ENCODE measurements at regions not wholly inside any gene's neighbourhood (a gene's known extent, or its start where the extent isn't known, plus 50 kb on each side); places are given as distances from the start of the nearest gene placed in this dataset.

DNA sequence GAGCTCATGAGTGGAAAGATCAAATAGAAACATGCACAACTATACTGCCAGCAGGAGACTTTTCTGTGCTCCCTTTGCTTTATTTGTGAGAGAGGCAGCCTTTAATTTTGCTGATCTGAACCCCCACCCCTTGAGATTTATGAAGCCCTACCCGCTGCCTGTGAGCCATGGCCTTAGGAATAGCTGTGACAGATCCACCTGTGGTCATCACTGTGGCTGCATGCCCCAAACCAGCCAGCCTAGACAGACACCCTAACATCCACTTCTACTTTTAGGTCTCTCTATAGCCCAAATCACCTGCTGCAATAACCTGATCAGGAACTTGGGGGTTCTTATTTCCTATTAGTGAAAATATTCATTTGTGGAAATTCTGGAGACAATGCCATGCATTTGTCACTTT is 196.2 kb downstream of the C1orf94 start:
- H3K27ac ChIP-seq (replicated peaks), result no peak overlapping the region
- TF ChIP-seq GABPA (IDR thresholded peaks at IDR 0.05; ENCODE audit: low read depth) (no peak), SPI1 (IDR thresholded peaks at IDR 0.05; ENCODE audit: borderline replicate concordance, low read depth) (no peak), POLR2AphosphoS5 (IDR thresholded peaks at IDR 0.05; ENCODE audit: low read depth) (no peak)
- H3K27me3 ChIP-seq (ENCODE audit: insufficient read depth, poor library complexity, severe bottlenecking), result no peaks in the 10 kb centered on the region
- DNase-seq (ENCODE audit: low read depth in 1 of 2, low spot score in 1 of 2), result no peak
- H3K4me3 ChIP-seq (replicated peaks; ENCODE audit: insufficient read depth, low read length), result no peak overlapping the region

DNA sequence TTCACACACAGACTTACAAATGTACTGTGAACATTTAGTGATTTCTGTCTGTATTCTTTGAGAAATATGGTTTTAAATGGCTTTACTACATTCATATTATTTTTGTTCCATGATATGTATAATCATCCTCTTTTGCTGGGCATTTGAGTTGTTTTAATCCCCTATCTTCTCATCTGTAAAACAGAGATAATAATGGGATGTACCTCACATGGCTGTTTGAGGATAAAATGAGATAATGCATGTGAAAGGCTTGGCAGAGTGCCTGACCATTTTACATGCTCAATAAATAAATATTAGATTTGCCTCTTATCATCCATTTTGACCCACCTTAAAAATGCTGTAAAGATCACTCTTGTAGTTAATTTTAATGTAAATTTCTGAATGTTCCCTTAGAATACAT is 197.2 kb downstream of the C1orf94 start:
- no peak for DNase-seq (ENCODE audit: low read depth in 1 of 2, low spot score in 1 of 2)
- H3K4me3 ChIP-seq (replicated peaks; ENCODE audit: insufficient read depth, low read length), result no peak overlapping the region

DNA sequence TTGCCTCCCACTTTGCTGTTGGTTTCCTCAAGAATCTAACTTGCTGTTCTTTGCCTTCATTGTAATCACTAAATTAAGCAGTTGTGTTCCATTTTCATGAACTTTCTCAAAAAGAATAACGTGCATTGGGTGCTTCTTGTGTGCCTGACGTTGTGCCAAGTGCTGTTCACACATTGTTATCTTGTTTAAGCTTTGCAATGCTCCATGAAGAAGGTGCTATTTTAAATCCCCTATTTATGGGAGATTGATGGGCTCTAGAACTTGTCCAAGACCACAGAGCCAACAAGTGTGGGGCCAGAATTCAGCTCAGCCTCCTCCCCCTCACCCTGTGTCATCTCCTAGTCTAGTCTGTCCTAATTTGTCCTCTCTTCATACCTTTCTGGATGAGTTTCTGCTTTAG is 199.8 kb downstream of the C1orf94 start:
- no peak for DNase-seq (ENCODE audit: low read depth in 1 of 2, low spot score in 1 of 2)
- peaks cover 2% of the 10 kb centered on the region for H3K27me3 ChIP-seq (ENCODE audit: insufficient read depth, poor library complexity, severe bottlenecking)
- TF ChIP-seq POLR2AphosphoS5 (IDR thresholded peaks at IDR 0.05; ENCODE audit: low read depth), result no peak
- TF ChIP-seq GABPA (IDR thresholded peaks at IDR 0.05; ENCODE audit: low read depth), result no peak
- TF ChIP-seq SPI1 (IDR thresholded peaks at IDR 0.05; ENCODE audit: borderline replicate concordance, low read depth), result no peak
- TF ChIP-seq, protein P1, sequence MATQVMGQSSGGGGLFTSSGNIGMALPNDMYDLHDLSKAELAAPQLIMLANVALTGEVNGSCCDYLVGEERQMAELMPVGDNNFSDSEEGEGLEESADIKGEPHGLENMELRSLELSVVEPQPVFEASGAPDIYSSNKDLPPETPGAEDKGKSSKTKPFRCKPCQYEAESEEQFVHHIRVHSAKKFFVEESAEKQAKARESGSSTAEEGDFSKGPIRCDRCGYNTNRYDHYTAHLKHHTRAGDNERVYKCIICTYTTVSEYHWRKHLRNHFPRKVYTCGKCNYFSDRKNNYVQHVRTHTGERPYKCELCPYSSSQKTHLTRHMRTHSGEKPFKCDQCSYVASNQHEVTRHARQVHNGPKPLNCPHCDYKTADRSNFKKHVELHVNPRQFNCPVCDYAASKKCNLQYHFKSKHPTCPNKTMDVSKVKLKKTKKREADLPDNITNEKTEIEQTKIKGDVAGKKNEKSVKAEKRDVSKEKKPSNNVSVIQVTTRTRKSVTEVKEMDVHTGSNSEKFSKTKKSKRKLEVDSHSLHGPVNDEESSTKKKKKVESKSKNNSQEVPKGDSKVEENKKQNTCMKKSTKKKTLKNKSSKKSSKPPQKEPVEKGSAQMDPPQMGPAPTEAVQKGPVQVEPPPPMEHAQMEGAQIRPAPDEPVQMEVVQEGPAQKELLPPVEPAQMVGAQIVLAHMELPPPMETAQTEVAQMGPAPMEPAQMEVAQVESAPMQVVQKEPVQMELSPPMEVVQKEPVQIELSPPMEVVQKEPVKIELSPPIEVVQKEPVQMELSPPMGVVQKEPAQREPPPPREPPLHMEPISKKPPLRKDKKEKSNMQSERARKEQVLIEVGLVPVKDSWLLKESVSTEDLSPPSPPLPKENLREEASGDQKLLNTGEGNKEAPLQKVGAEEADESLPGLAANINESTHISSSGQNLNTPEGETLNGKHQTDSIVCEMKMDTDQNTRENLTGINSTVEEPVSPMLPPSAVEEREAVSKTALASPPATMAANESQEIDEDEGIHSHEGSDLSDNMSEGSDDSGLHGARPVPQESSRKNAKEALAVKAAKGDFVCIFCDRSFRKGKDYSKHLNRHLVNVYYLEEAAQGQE (IDR thresholded peaks at IDR 0.05; ENCODE audit: insufficient replicate concordance, low read depth), result no peak
- TF ChIP-seq, protein P2, sequence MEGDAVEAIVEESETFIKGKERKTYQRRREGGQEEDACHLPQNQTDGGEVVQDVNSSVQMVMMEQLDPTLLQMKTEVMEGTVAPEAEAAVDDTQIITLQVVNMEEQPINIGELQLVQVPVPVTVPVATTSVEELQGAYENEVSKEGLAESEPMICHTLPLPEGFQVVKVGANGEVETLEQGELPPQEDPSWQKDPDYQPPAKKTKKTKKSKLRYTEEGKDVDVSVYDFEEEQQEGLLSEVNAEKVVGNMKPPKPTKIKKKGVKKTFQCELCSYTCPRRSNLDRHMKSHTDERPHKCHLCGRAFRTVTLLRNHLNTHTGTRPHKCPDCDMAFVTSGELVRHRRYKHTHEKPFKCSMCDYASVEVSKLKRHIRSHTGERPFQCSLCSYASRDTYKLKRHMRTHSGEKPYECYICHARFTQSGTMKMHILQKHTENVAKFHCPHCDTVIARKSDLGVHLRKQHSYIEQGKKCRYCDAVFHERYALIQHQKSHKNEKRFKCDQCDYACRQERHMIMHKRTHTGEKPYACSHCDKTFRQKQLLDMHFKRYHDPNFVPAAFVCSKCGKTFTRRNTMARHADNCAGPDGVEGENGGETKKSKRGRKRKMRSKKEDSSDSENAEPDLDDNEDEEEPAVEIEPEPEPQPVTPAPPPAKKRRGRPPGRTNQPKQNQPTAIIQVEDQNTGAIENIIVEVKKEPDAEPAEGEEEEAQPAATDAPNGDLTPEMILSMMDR (IDR thresholded peaks at IDR 0.05; ENCODE audit: insufficient read depth, low read length), result no peak
- no peak overlapping the region for H3K4me3 ChIP-seq (replicated peaks; ENCODE audit: insufficient read depth, low read length)
- no peak overlapping the region for H3K27ac ChIP-seq (replicated peaks)

More for the DNA sequence above, 197.2 kb downstream of the C1orf94 start:
- Histone ChIP-seq H3K27ac (replicated peaks) (no peak overlapping the region), H3K27me3 (ENCODE audit: insufficient read depth, poor library complexity, severe bottlenecking) (peaks cover 2% of the 10 kb centered on the region)
- TF ChIP-seq, protein P2 (IDR thresholded peaks at IDR 0.05; ENCODE audit: insufficient read depth, low read length), result no peak
- TF ChIP-seq POLR2AphosphoS5 (IDR thresholded peaks at IDR 0.05; ENCODE audit: low read depth), result no peak
- no peak for TF ChIP-seq GABPA (IDR thresholded peaks at IDR 0.05; ENCODE audit: low read depth)
- no peak for TF ChIP-seq SPI1 (IDR thresholded peaks at IDR 0.05; ENCODE audit: borderline replicate concordance, low read depth)
- TF ChIP-seq, protein P1 (IDR thresholded peaks at IDR 0.05; ENCODE audit: insufficient replicate concordance, low read depth), result no peak

DNA sequence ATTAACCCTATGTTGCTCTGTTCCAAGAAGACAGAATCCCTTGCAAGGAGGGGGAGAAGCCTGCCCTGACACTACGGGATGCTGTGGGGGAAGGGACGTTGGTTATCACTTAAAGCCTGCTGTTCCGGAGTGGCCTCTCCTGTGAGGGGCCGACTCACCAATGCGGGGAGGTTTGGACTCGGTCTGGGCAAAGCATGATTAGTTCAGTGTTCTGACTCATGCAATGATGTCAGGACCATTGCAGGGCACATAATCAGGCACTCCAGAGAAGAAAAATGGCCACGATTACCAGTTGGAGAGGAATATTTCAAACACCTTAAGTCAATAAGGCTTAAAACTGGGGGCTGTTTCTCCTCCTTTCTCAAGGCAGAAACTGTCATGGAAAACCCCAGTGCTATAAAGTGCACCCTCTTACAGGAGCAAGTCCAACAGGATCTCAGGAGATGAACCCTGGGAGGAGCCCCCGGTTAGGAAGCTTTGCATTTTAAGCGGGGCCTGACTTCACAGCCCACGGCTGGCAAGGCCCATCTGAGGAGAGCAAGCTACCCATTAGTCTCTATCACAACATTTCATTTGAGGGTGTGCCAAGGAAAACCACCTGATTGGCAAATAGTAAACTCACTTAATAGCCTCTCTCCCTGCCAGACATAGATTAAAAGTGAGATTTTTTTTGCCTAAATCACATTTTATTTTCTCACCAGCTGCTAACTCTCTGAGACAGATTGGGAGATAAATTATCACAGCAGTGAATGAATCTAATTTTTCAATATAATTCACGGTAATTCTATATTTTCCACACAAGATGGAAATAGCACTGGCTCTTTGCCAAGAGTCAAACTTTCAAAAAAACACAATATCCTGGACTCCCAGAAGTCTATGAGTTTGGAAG is 202.5 kb downstream of the C1orf94 start:
- no peak overlapping the region for H3K27ac ChIP-seq (replicated peaks)
- H3K27me3 ChIP-seq (ENCODE audit: insufficient read depth, poor library complexity, severe bottlenecking), result peaks cover 2% of the 10 kb centered on the region
- TF ChIP-seq SPI1 (IDR thresholded peaks at IDR 0.05; ENCODE audit: borderline replicate concordance, low read depth) (no peak), POLR2AphosphoS5 (IDR thresholded peaks at IDR 0.05; ENCODE audit: low read depth) (no peak), GABPA (IDR thresholded peaks at IDR 0.05; ENCODE audit: low read depth) (no peak)
- TF ChIP-seq, protein P1 (IDR thresholded peaks at IDR 0.05; ENCODE audit: insufficient replicate concordance, low read depth), result no peak
- TF ChIP-seq, protein P2 (IDR thresholded peaks at IDR 0.05; ENCODE audit: insufficient read depth, low read length), result no peak
- H3K4me3 ChIP-seq (replicated peaks; ENCODE audit: insufficient read depth, low read length), result no peak overlapping the region
- no peak for DNase-seq (ENCODE audit: low read depth in 1 of 2, low spot score in 1 of 2)

All from HL-60 (cell line).